Hepatocyte (in vitro differentiated cells): ENCODE measurements at regions not wholly inside any gene's neighbourhood (a gene's known extent, or its start where the extent isn't known, plus 50 kb on each side); places are given as distances from the start of the nearest gene placed in this dataset.

Experiments used
- CTCF ChIP-seq: fragments of 200-600 bp; sonication (generic); IDR thresholded peaks from 2 replicates; pipeline ENCODE4 v1.5.1; 2016; ENCODE audit warnings: antibody characterized with exemption, mild to moderate bottlenecking; ENCODE audit not compliant: poor library complexity
- EZH2 ChIP-seq: fragments of 200-600 bp; sonication (generic); IDR thresholded peaks from 2 replicates; pipeline ENCODE4 v1.6.1; 2016; ENCODE audit warnings: antibody characterized with exemption, mild to moderate bottlenecking, borderline replicate concordance
- EZH2phosphoT487 ChIP-seq: fragments of 200-600 bp; sonication (generic); IDR thresholded peaks from one replicate; pipeline ENCODE4 v1.6.1; 2018; ENCODE audit warnings: antibody characterized with exemption, mild to moderate bottlenecking, low read depth, moderate library complexity; ENCODE audit not compliant: unreplicated experiment, severe bottlenecking

- TF ChIP-seq CTCF (no peak), EZH2 (no peak), EZH2phosphoT487 (no peak)
Measured at GRCh38 chr21:19713313-19713712, 1284.9 kb upstream of the NCAM2 start.
